MM.1S (cell line): ENCODE measurements at regions not wholly inside any gene's neighbourhood (a gene's known extent, or its start where the extent isn't known, plus 50 kb on each side); places are given as distances from the start of the nearest gene placed in this dataset.

Source experiments
- DNase-seq: peaks from one replicate; pipeline ENCODE4 v3.0.0-alpha.2; 2015
- H2AFZ ChIP-seq: fragments of 300-600 bp; sonication (generic); 2 replicates; pipeline ENCODE4 v1.6.0; 2016; ENCODE audit warnings: antibody characterized with exemption, low read length
- H3F3A ChIP-seq: fragments of 300-600 bp; sonication (generic); 2 replicates; pipeline ENCODE4 v1.6.1; 2016; ENCODE audit warnings: mild to moderate bottlenecking, antibody characterized with exemption, low read length, moderate library complexity, mixed read lengths; ENCODE audit not compliant: insufficient read depth
- H3K27ac ChIP-seq: fragments of 300-600 bp; sonication (generic); 2 replicates; pipeline ENCODE4 v1.5.1; 2016; ENCODE audit warnings: mild to moderate bottlenecking, low read length
- H3K27me3 ChIP-seq: fragments of 300-600 bp; sonication (generic); replicated peaks from 2 replicates; pipeline ENCODE4 v1.6.0; 2016; ENCODE audit warnings: low read length; ENCODE audit not compliant: insufficient read depth
- H3K36me3 ChIP-seq: fragments of 300-600 bp; sonication (generic); replicated peaks from 2 replicates; pipeline ENCODE4 v1.6.1; 2016; ENCODE audit warnings: mild to moderate bottlenecking, low read length, mixed read lengths; ENCODE audit not compliant: insufficient read depth
- H3K4me1 ChIP-seq: fragments of 300-600 bp; sonication (generic); 2 replicates; pipeline ENCODE4 v1.6.1; 2016; ENCODE audit warnings: low read length, mixed read lengths
- H3K4me2 ChIP-seq: fragments of 300-600 bp; sonication (generic); 2 replicates; pipeline ENCODE4 v1.6.0; 2016; ENCODE audit warnings: low read depth, low read length
- H3K4me3 ChIP-seq: fragments of 300-600 bp; sonication (generic); 2 replicates; pipeline ENCODE4 v1.5.1; 2016; ENCODE audit warnings: low read length, mixed read lengths
- H3K79me2 ChIP-seq: fragments of 300-600 bp; sonication (generic); 2 replicates; pipeline ENCODE4 v1.6.1; 2016; ENCODE audit warnings: mixed run types, low read length, mixed read lengths
- H3K9ac ChIP-seq: fragments of 300-600 bp; sonication (generic); 2 replicates; pipeline ENCODE4 v1.6.1; 2016; ENCODE audit warnings: low read length, mixed read lengths
- H3K9me2 ChIP-seq: fragments of 300-600 bp; sonication (generic); replicated peaks from 2 replicates; pipeline ENCODE4 v1.6.1; 2016; ENCODE audit warnings: mild to moderate bottlenecking, low read length, mixed read lengths; ENCODE audit not compliant: insufficient read depth
- H3K9me3 ChIP-seq: fragments of 300-600 bp; sonication (generic); replicated peaks from 2 replicates; pipeline ENCODE4 v1.6.1; 2016; ENCODE audit warnings: mild to moderate bottlenecking, low read length, mixed read lengths; ENCODE audit not compliant: insufficient read depth
- H4K20me1 ChIP-seq: fragments of 300-600 bp; sonication (generic); 2 replicates; pipeline ENCODE4 v1.6.1; 2016; ENCODE audit warnings: mild to moderate bottlenecking, low read length, moderate library complexity, mixed read lengths; ENCODE audit not compliant: insufficient read depth
- EZH2 ChIP-seq: fragments of 300-600 bp; sonication (generic); optimal IDR thresholded peaks from 2 replicates; pipeline ENCODE3; 2017; ENCODE audit warnings: low read depth, mild to moderate bottlenecking, antibody characterized with exemption, low read length, mixed read lengths
- EZH2phosphoT487 ChIP-seq: fragments of 300-600 bp; sonication (generic); IDR thresholded peaks from 2 replicates; pipeline ENCODE4 v1.6.1; 2018; ENCODE audit warnings: antibody characterized with exemption, low read length
- TF ChIP-seq, protein P1 (sequence below): fragments of 300-600 bp; sonication (generic); IDR thresholded peaks from 2 replicates; pipeline ENCODE4 v1.5.1; 2016; ENCODE audit warnings: antibody characterized with exemption, low read length, mixed read lengths

GRCh38 chr4:81758574-81759264 lies 287.0 kb upstream of the RASGEF1B start:
- H3K4me1 ChIP-seq = 0 out of 2 replicates have a peak, but pooled peaks cover 2% of the 10 kb centered on the region
- H3K4me2 ChIP-seq = no peak overlapping the region
- no peaks in the 10 kb centered on the region for H3K9me2 ChIP-seq
- no peaks in the 10 kb centered on the region for H3K9me3 ChIP-seq
- H2AFZ ChIP-seq = no peak overlapping the region
- H3K27ac ChIP-seq = no peak overlapping the region
- no peaks in the 10 kb centered on the region for H3K79me2 ChIP-seq
- TF ChIP-seq, protein P1, sequence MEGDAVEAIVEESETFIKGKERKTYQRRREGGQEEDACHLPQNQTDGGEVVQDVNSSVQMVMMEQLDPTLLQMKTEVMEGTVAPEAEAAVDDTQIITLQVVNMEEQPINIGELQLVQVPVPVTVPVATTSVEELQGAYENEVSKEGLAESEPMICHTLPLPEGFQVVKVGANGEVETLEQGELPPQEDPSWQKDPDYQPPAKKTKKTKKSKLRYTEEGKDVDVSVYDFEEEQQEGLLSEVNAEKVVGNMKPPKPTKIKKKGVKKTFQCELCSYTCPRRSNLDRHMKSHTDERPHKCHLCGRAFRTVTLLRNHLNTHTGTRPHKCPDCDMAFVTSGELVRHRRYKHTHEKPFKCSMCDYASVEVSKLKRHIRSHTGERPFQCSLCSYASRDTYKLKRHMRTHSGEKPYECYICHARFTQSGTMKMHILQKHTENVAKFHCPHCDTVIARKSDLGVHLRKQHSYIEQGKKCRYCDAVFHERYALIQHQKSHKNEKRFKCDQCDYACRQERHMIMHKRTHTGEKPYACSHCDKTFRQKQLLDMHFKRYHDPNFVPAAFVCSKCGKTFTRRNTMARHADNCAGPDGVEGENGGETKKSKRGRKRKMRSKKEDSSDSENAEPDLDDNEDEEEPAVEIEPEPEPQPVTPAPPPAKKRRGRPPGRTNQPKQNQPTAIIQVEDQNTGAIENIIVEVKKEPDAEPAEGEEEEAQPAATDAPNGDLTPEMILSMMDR = no peak
- TF ChIP-seq EZH2phosphoT487 (no peak), EZH2 (no peak)
- H3K9ac ChIP-seq = no peak overlapping the region
- no peaks in the 10 kb centered on the region for H4K20me1 ChIP-seq
- DNase-seq = no peak
- H3K27me3 ChIP-seq = no peaks in the 10 kb centered on the region
- no peak overlapping the region for H3K4me3 ChIP-seq
- no peaks in the 10 kb centered on the region for H3K36me3 ChIP-seq
- H3F3A ChIP-seq = no peaks in the 10 kb centered on the region

DNA sequence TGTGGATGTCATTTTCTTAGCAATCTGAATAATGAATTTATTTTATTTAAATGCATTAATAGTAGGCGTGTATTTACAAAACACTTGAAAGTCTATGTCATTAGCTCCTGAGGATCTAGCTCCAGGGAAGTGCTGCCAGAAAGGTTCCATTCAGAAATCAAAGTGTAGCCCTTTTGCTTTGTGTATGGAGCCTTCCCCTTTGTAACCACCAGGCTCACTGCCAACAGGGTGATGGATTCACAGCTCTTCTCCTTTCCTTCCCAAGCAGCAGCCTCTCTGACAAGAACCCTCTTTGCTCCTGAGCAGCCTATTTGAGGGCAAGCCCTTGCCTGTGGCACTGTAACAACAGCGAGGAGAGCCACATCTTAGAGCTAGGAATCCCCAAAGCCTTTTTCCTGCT lies 286.0 kb upstream of the RASGEF1B start:
- Histone ChIP-seq H3K27me3 (no peaks in the 10 kb centered on the region), H2AFZ (no peak overlapping the region), H3K36me3 (no peaks in the 10 kb centered on the region), H4K20me1 (no peaks in the 10 kb centered on the region), H3K9me2 (no peaks in the 10 kb centered on the region), H3K4me1 (0 out of 2 replicates have a peak, but pooled peaks cover 2% of the 10 kb centered on the region), H3K79me2 (no peaks in the 10 kb centered on the region), H3K4me2 (no peak overlapping the region), H3K9me3 (no peaks in the 10 kb centered on the region), H3F3A (no peaks in the 10 kb centered on the region), H3K9ac (no peak overlapping the region), H3K4me3 (no peak overlapping the region), H3K27ac (no peak overlapping the region)
- DNase-seq = no peak
- TF ChIP-seq, protein P1 = no peak
- TF ChIP-seq EZH2 (no peak), EZH2phosphoT487 (no peak)

DNA sequence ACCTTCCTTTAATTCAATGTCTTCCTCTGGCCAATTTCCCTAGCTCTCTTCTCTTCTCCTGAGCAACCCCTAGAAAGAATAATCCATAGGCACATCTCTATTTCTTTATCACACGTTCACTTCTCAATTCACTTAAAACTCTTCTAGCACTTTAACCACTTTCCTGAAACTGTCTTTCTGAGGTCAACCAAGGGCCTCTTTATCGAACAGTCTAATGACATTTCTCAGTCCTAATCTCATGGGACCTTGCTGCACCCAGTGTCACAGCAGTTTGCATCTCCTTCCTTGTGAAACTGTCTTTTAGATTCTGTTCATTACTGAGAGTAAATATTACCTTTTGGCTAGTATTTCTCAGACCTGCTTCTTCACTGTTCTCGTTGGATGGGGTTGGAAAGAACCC lies 285.3 kb upstream of the RASGEF1B start:
- Histone ChIP-seq H2AFZ (no peak overlapping the region), H4K20me1 (no peaks in the 10 kb centered on the region), H3K27ac (no peak overlapping the region), H3K36me3 (no peaks in the 10 kb centered on the region), H3F3A (no peaks in the 10 kb centered on the region), H3K9me2 (no peaks in the 10 kb centered on the region), H3K9me3 (no peaks in the 10 kb centered on the region), H3K4me2 (no peak overlapping the region), H3K79me2 (no peaks in the 10 kb centered on the region), H3K9ac (no peak overlapping the region), H3K27me3 (no peaks in the 10 kb centered on the region), H3K4me1 (0 out of 2 replicates have a peak, but pooled peaks cover 2% of the 10 kb centered on the region), H3K4me3 (no peak overlapping the region)
- TF ChIP-seq EZH2 (no peak), EZH2phosphoT487 (no peak)
- TF ChIP-seq, protein P1 = no peak
- no peak for DNase-seq
